ENCODE measurements at regions not wholly inside any gene's neighbourhood (a gene's known extent, or its start where the extent isn't known, plus 50 kb on each side); places are given as distances from the start of the nearest gene placed in this dataset.

GRCh38 chr3:182464513-182465145 lies 328.7 kb upstream of the ATP11B start:
- DNase-seq (ENCODE audit: low read depth), result no peak

DNA sequence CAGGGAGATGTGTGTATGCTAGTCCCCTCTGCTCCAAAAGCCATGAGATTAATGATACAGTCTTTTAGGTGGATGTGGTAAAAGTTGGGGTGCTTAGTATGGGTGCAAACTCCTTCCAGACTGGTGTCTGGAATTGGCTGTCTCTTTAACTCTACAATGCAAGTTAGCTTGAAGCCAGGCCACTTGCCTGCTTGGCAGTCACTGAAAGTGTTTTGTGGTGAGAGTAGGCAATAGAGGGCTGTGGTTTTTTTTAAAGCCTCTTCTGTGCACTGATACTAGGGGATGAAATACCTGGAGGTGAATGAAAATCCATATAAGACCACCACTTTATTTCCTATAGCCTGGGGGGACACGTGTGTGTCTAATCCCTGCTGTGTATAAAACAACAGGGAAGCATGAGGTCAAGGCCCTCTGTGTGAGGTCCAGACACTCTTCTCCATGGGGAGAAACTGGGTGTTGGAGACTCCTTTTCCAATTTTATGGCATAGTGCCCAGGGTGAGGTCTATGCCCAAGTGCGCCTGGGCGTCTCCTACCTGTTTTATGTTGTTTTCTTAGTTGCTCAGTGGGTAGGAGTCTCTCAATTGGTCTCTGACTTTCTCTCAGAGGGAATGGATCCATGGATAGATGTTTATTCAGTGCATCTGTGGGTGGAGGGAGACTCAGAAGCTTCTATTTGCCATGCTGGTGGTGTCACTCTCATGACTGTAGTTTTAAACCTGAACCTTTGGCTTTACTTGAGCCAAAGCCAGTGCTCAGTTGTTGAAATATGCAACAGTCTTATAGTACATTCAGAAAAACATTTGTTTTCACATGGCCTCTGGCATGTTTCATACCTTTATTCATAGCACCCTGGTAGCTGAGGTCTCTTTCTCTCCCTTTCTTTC lies 327.8 kb upstream of the ATP11B start:
- no peak for DNase-seq (ENCODE audit: low read depth)

GRCh38 chr3:182469086-182469485 lies 324.2 kb upstream of the ATP11B start:
- no peak for DNase-seq (ENCODE audit: low read depth)

- DNase-seq (ENCODE audit: low read depth), result no peak
Measured at GRCh38 chr3:182470187-182470586, 323.1 kb upstream of the ATP11B start.

DNA sequence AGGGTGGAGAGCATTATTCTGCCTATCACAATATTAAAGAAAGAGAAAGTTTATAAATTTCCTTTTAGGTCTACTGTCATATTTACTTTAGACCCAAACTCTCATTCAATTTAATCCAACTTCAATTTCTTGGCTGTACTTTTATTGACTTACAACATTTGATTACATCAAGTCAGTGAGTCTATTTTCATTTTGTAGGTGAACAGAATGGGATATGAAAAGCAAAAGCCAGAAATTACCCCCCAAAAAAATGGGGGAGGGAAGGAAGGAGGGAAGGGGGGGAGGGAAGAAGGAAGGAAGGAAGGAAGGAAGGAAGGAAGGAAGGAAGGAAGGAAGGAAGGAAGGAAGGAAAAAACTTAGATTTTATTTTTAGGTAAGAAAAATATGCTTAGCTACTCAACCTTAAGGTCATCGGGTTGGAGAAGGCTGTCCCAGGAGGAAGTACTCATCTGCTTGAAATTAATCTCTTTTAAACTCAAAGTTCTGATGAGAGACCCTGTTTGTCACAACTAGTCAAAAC lies 320.1 kb upstream of the ATP11B start:
- no peak for DNase-seq (ENCODE audit: low read depth)

DNA sequence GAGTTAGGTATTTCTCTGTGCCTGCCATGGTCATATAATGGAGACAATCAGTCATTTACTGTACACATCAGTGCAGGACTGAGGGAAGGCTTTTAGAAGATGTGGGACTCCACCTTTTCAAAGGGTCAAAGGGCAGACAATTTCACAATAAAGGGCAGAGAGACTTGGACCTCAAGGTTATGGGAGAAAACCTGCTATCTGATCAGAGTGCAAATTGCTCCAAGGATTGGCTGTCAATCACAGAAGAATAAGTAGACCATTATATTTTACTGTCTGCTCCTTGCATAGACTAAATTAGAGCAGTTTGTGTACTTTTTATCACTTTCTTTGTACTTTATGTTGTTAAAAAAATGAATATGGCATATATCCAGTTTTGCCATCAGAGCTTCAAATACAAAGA lies 314.9 kb upstream of the ATP11B start:
- no peak for DNase-seq (ENCODE audit: low read depth)

DNA sequence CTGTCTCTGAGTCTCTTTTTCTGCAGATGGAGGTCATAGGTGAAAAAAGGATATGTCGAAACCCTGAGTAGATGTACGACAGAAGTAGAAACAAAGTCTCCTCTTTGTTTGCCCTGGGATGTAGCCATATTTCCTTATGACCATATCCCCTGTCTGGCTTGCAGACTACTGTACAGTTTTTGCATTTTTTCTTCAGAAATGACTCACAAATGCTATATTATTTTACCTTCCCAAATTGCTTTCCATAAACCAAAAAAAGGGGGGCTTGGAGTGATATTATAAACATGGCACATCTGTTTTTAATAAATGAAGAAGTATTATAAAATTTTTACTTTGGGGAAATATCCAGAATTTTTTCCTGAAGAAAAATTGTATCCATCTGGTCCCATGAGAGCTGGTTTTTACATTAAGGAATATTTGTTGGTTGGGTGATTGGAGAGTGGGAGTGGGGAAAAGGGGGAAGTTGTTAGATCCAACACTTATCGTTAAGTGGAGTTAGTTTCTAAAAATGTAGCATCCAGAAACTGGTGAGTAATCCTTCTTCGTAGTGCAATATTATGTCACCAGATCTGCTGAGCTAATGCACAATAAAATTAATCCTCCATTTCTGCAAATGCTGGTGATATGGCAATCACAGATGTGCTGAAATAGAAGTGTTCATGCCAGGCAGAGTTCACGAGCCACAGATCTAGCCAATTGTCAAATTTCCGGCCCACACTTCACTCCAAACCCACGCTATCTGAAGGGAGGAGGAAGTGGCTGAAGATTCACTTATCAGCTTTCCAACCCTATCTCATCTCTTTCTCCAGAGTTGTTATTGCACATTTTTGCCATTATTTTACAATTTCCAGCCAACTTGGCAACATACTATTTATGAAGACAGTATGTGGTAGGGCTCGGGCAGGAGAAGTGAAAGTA lies 313.6 kb upstream of the ATP11B start:
- DNase-seq (ENCODE audit: low read depth), result no peak

- DNase-seq (ENCODE audit: low read depth), result no peak
Measured at GRCh38 chr3:182482705-182483104, 310.6 kb upstream of the ATP11B start.

DNA sequence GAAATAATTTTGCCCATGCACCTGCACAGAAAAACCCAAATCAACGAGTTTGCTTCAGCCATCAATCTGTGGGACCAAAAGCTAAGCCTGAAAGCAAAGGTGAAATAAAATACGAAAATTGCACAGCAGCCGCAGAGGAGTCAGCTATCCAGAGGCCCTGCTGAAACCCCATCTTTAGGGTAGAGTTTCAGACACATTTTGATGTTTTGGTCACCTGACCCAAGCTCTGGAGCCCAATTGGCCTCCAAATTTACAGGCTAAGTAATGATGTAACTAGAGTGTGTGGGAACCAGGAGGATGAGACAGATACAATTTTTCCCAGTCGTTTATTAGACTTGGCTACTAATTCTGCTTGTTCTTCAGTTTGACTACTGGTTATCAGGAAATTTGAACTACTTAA lies 308.6 kb upstream of the ATP11B start:
- no peak for DNase-seq (ENCODE audit: low read depth)

- no peak for DNase-seq (ENCODE audit: low read depth)
Measured at GRCh38 chr3:182485301-182485700, 308.0 kb upstream of the ATP11B start.

DNA sequence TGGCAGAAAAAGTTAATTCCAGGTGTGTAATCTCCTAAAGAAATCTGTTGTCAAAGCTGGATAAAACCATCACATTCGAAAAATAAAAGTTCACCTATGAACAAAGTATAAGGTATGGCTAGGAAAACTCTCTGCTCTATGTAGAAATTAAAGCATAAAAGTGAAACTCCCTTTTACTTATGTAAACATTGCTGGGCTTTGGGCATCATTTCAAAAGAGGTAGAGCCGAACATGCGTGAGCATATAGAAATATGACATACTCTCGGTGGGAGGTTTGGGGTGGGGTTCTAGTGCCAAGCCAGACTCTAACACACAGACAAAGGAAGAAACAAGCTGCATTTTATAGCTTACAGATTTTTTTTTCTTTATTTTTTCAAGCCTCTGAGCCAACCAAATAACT lies 306.8 kb upstream of the ATP11B start:
- DNase-seq (ENCODE audit: low read depth), result no peak

DNA sequence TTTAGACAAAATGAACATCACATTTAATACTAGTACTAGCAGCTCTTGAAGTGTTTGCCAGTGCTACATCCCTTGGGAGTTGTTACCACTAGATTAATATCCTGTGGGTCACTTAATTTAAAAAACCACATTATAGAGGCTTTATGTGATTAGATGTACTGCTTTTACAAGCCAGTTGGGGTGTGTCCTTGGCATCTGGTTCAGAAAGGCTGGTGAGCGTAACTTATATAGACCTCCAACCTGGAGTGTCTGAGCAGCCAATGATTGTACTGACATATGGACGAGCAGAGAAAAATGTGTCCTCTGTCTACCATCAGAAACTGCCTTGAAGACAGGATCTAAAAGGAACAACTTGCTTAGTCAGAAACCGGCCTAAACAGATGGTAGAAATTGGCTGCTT lies 306.2 kb upstream of the ATP11B start:
- no peak for DNase-seq (ENCODE audit: low read depth)

GRCh38 chr3:182487611-182488010 lies 305.7 kb upstream of the ATP11B start:
- DNase-seq (ENCODE audit: low read depth), result no peak

DNA sequence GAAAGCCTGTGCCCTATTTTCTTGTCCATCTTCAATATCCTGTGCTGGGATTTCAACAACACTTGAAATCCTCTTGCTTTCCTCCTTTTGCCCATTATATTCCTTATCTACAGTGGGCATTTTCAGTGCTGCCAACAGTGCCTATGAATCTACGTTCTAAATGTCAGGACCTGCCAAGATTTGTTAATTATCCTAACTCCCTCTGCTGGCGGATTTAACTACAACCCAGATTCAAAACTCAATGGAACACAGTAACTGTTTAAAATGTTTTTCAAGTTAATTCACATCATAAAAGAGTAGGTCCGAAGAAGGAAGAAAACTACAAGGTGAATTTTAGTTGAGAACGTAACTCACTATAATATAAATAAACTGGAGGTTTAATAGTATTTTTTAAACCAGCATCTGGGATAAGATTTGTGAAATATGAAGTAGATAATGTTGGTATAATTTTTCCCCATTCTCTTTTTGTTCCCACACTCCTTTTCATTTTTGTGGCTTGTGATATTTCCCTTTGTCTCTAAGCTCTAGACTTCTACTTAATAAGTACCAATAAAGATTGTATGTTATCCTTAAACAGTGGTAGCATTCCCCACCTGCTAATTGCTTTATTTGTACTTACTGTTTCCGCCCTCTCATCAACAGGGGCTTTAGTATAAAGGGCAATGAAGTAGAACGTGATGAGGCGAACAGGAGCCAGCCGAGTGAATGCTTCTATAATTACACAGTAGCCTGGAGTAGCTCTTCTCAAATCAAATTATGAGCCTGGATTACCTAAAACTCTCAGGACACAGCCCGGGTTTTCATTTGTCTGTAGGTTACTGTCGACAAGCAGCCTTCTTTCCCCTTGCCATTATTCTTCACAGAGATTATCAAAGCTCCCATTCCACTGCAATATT lies 302.5 kb upstream of the ATP11B start:
- DNase-seq (ENCODE audit: low read depth), result no peak

GRCh38 chr3:182491577-182491976 lies 301.7 kb upstream of the ATP11B start:
- no peak for DNase-seq (ENCODE audit: low read depth)

DNA sequence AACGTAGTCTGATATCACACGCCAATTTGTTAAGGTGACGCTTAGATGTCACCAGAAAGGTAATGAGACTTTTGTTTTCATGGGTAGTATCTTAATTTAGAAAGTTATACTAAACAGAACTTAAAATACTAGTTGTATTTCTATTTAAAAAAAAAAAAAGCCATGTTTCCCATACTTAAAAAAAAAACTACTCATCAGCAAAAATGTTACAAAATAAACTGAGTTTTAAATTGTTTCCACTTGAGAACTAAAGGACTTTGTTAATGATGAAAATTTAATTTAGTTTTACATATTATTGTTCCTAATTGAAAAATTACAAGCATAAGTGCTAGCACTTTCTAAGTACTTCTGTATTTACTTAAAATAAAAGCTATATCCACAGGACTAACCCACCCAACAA lies 300.8 kb upstream of the ATP11B start:
- no peak for DNase-seq (ENCODE audit: low read depth)

- no peak for DNase-seq (ENCODE audit: low read depth)
Measured at GRCh38 chr3:182500289-182500688, 293.0 kb upstream of the ATP11B start.

DNA sequence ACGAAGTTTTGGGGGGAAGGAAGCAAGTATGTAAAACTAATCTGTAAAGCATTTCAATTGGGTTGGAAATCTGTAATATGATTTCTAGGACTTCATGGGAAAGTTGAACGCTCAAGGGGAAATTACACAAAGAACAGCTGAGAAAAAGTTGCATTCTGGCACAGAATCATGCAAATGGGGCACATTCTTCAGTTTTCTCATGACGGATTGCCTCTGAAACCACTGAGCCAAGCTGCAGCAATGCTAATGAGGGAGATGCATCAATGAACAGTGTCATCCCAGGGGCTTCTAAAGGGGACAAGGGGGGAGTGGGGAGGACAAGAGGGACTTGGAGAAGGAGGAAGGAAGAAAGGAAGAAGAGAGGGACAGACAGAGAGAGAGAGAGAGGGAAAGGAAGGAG lies 291.4 kb upstream of the ATP11B start:
- DNase-seq (ENCODE audit: low read depth), result no peak

DNA sequence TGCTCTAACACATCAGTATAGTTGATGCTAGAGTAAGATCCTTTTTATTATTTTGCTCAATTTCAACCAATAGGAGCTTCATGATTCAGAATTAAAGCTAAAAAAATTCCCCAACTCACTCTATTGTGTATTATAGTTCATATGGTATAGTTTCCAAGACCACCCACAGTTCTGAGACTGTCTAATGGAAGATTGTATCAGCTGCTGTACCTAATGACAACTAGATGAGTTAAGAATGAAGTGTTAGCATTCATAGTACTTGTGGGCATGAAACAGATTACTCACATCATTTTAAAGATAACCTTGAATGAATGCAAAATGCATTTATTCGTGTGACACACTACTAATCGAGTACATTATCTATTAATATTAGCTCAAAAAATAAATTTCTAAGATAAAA lies 289.9 kb upstream of the ATP11B start:
- no peak for DNase-seq (ENCODE audit: low read depth)

- DNase-seq (ENCODE audit: low read depth), result no peak
Measured at GRCh38 chr3:182508919-182509711, 284.2 kb upstream of the ATP11B start.
